Hypothalamus (tissue), 51 donors: ENCODE measurements at regions not wholly inside any gene's neighbourhood (a gene's known extent, or its start where the extent isn't known, plus 50 kb on each side); places are given as distances from the start of the nearest gene placed in this dataset.

Source experiments
- DNase-seq, 51 donors: peaks; one replicate each; lab custom pipeline; 2025; lab: John Stamatoyannopoulos, UW

DNA sequence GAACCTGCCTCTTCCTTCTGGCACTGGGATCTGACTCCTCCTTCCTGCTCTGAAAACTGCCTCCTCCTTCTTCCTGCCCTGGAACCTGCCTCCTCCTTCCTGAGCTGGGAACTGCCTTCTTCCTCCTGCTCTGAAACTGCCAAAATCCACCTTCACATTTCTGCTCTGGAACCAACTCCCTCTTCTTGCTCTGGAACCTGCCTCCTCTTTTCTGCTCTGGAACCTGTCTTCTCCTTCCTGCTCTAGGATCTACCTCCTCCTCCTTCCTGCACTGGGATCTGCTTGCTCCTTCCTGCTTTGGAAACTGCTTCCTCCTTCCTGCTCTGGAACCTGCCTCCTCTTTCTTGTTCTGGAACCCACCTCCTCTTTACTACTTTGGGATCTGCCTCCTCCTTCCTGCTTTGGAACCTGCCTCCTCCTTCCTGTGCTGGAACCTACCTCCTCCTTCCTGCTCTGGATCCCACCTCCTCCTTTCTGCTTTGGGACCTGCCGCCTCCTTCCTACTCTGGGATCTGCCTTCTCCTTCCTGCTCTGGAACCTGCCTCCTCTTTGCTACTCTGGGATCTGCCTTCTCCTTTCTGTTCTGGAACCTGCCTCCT, 315.5 kb downstream of the PRL start:
- no peak for DNase-seq

GRCh38 chr6:21984135-21984534, 312.7 kb downstream of the PRL start:
- DNase-seq, result no peak

GRCh38 chr6:21984561-21984960, 312.3 kb downstream of the PRL start:
- no peak for DNase-seq

DNA sequence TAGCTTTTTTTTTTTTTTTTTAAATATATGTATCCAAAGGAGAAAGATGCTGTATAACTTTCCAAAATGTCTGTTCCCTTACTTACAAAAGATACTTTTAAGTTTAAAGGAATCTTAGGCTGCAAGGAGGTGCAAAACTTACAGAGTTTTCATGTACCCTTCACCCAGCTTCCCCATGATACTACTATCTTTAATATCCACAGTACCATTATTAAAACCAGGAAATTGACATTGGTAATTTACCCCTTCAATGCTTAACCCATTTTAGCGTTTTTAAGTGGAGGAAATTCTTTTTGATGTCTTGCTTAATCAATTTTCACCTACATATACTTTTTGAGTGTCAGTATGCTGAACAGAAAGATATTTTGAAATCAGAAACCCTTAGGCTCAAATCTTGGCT, 310.9 kb downstream of the PRL start:
- no peak for DNase-seq

GRCh38 chr6:21986703-21987102, 310.1 kb downstream of the PRL start:
- no peak for DNase-seq

DNA sequence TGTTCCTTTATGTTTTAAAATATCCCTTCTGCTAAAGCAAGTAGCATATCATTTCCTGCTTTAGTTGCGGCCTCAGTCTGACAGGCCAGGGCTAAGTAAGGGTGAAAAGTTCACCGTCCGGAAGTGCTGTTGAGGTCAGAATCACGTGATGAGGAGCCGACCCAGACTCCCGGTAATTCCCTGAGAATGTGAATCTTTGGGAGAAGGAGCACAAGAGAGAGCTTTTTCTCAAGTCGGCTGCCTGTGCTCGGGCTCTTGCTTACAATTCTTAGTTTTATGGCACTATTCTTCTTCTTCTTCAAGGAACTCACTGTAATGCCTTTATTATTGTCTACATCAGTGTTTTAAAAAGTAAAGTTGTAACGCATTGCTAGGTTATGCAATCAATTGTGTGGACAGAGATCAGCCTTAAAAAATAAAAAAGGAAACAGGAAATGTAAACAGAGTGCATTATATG, 309.3 kb downstream of the PRL start:
- DNase-seq, result peak in 17 of 51 donors; percentile 1 to 52 (median 8)

- DNase-seq, result no peak
Observed at GRCh38 chr6:21990577-21990976, 306.3 kb downstream of the PRL start.

DNA sequence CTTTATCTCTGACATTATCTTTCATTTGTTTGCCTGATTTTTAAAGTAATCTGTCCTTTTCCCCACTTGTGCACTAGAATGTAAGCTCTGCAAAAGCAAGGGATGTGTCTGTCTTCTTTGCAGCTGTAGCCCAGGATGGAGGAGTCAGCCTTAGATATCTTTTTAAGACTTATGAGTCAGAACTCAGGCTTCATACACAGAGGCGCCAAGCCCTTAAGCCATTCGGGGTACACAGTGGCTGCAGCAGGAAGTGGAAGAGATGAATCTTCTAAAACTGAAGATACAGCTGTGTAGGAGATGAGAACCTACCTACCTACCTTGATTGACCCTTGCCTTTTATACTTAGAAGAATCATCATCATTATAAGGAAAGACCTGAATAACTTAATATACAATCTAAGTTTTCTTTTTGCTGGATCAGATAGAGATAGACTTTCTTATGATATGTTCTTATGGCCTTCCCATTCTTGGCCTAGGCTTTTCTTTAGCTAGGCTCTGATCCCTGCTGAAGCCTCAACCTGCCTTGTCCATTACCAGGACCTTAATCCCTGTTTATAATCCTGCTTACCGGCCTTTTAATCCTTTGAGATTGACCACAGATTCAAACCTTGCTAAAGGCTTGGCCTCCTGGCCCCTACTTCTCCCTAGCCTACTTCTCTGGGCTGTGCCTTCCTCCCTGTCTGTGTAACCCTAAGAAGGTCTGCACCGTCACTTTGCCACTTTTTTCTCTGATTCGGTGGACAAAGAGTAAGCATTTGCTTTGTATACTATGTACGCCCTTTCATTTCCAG, 304.5 kb downstream of the PRL start:
- DNase-seq, result no peak

GRCh38 chr6:21993841-21994240, 303.0 kb downstream of the PRL start:
- DNase-seq, result no peak

DNA sequence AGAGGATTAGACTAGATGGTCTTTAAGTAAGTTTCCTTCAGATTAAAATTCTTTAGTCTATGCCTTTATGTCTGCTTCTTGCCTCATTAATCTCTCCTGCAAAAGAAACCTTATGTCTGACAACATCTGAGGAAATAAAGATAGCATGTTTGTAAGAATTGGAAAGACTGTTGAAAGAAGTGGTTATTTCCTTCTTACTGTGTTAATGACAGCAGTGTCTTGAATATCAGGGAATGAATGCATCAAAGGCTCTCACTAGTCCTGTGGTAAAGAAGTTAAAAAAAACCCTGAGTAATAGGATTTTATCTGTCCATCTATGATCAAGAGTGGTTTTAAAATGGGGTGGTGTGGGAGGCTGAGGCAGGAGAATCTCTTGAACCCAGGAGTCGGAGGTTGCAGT, 302.0 kb downstream of the PRL start:
- DNase-seq, result no peak

GRCh38 chr6:21995318-21995717, 301.5 kb downstream of the PRL start:
- DNase-seq, result no peak

GRCh38 chr6:21996425-21997118, 300.3 kb downstream of the PRL start:
- no peak for DNase-seq

DNA sequence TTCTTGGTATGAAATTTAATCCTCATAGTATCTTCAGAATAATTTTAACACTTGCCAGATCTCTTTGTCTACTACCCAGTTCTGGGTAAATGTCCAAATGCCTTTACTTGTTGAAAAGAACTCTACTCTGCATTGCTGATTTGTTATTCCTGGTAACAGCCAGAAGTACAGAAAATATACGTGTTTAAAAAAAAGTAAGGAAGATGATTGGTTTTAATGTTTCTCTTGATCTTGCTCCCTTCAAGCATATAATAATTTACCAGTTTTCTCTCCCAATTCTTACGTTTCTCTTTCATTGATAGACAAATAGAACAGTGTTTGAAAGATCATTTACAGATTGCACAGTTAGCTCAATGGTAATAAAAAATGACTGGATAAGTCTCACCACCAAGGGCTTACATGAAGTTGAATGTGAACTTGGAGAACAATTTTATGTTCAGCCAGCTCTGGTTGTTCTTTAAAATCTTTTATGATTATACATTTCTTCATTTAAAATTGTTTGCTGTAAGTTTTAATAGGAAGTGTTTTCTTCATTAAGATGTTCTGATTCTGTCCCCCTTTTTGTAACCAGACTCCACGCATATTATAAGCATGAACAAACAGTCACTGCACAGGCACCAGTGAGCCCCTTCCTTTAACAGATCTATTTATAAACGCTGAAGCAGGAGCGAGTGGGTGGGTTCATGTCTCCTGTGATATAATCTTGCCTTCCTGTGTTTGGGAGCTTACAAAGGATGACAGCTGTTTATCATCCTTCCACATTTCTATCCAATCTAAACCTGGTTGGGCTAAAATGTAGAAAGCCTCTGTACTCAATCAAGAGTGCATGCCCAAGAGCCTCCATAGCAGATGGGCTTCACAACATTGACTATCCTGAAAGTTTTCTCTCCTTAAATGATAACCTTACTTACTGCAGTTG, 299.5 kb downstream of the PRL start:
- DNase-seq, result no peak

DNA sequence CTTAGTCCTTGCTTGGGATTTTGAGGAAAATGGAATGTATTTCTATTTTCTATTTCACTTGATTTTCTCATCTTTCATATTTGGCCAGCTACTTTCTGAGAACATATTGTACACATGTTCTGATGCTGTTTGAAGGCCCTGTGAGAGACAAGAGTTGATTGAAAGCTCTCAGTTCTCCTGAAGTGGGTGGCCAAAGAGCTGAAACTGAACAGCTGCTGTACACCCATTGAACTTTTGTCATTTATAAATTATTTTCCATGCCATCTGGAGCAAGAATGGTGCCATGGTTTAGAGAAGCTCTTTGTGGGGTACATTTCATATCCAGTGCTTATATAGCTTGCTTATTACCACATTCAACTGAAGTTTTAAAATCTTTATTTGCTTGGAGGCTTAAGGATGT, 298.3 kb downstream of the PRL start:
- DNase-seq, result no peak

DNA sequence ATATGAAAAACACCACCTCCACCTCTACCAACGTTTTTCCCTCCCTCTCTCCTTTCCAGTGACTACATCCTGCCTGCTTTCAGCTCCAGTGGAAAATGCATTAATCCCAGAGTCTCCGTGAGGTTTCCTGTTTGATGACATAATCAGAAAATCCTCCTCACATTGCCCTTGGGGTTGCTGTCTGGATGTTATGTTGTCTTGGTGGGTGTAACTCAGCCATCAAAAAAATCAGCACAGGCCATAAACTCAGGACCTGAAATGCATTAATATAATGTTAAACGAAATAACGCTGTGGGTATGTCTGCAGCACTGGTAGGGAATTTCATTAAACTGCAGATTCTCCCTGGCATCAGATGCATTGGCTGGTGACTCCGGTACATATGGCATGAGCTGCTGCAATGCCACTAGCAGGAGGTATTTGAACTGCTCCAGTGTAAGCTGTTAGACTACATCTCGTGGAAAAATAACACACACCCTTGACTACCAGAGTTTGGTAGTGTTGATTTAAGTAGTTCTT, 297.8 kb downstream of the PRL start:
- no peak for DNase-seq

DNA sequence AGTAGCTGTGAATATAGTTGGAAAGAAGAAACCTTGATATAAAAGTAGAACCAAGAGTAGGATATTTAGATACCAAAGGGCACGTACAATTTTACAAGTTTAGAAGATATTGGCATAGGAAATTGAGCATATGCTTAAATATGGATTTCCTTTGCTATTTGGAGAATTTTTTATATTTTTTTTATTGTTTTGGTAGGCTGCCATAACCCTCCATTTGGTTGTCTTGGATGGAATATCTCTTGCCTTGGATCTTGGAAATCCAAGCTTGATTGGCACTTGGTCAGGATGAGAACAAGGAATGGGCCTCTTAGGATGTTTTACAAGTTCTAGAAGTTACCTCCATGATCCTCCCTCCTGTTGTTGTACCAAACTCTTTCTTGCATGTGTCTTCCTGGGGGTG, 297.1 kb downstream of the PRL start:
- no peak for DNase-seq

- no peak for DNase-seq
Observed at GRCh38 chr6:22001396-22002027, 295.3 kb downstream of the PRL start.

- no peak for DNase-seq
Observed at GRCh38 chr6:22003287-22003686, 293.5 kb downstream of the PRL start.

DNA sequence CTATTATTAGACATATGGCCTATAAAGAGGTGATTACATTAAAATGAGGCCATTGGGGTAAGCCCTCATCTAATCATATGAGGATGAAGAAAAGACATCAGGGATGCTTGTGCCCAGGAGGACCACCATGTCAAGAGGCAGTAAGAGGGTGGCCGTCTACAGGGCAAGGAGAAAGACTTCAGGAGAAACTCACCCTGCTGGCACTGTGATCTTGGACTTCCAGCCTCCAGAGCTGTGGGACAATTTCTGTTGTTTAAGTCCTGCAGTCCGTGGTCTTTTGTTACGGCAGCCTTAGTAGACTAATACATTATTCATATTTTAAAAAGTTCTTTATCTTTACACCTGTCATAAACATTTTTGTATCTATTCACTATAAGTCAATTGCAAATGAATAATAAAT, 290.0 kb downstream of the PRL start:
- DNase-seq, result no peak

DNA sequence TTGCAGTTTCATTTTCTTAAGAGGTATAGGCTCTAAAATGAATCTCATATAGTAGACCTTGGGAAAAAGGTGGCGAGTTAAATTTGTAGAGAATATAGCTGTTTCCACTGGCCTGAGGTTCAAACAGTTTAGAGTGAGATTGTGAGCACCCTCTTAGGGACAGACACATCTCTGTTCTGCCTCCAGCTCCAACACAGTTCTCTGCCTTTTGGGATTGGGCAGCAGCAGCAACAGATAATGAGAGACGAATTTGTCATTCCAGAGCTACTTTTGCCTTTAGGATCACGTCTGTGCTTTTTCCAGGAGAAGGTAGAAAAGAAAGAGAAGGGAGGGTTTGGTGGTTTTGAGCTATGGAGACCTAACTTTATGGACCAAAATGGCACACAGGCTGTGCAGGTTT, 289.4 kb downstream of the PRL start:
- no peak for DNase-seq
